GM12864 (cell line): ENCODE measurements at regions not wholly inside any gene's neighbourhood (a gene's known extent, or its start where the extent isn't known, plus 50 kb on each side); places are given as distances from the start of the nearest gene placed in this dataset.
"Not testable (repeated sequence)": the region's sequence is repeated elsewhere in the genome, so short reads cannot be mapped to it uniquely, and the experiment has no call there.

ENCODE experiments used
- DNase-seq: peaks from one replicate; pipeline ENCODE4 v3.0.0-alpha.2; 2011; ENCODE audit warnings: low read depth
- H3K4me3 ChIP-seq: 2 replicates; pipeline ENCODE4 v1.5.1; 2011; ENCODE audit warnings: mild to moderate bottlenecking, low read depth, low read length, control low read depth
- CTCF ChIP-seq: IDR thresholded peaks from 2 replicates; pipeline ENCODE4 v1.5.1; 2011; ENCODE audit warnings: low read depth, mild to moderate bottlenecking, moderate library complexity, low read length, control low read depth, inconsistent platforms; ENCODE audit errors: missing control alignments

GRCh38 chr4:150018257-150018656 is 60.0 kb upstream of the DCLK2 start:
- no peak overlapping the region for H3K4me3 ChIP-seq
- no peak for TF ChIP-seq CTCF
- no peak for DNase-seq

GRCh38 chr4:150021483-150021882 is 56.8 kb upstream of the DCLK2 start:
- no peak overlapping the region for H3K4me3 ChIP-seq
- no peak for TF ChIP-seq CTCF
- no peak for DNase-seq

- H3K4me3 ChIP-seq: no peak overlapping the region
- no peak for TF ChIP-seq CTCF
- DNase-seq: no peak
Observed at GRCh38 chr4:150023489-150023888, 54.8 kb upstream of the DCLK2 start.

- not testable (repeated sequence) for H3K4me3 ChIP-seq, DNase-seq
Observed at GRCh38 chr4:150026987-150027386, 51.3 kb upstream of the DCLK2 start.
